GM03348 (cell line): ENCODE measurements at regions not wholly inside any gene's neighbourhood (a gene's known extent, or its start where the extent isn't known, plus 50 kb on each side); places are given as distances from the start of the nearest gene placed in this dataset.
"Not testable (repeated sequence)": the region's sequence is repeated elsewhere in the genome, so short reads cannot be mapped to it uniquely, and the experiment has no call there.

Experiments
- DNase-seq: peaks from one replicate; pipeline ENCODE4 v3.0.0; 2012; ENCODE audit warnings: low spot score

GRCh38 chr5:152701305-152701949, 296.3 kb upstream of the NMUR2 start:
- no peak for DNase-seq

GRCh38 chr5:152704286-152704685, 299.2 kb upstream of the NMUR2 start:
- DNase-seq: no peak

- DNase-seq: no peak
These were observed 306.8 kb upstream of the NMUR2 start for GRCh38 chr5:152711801-152712388.

GRCh38 chr5:152717393-152717792, 312.3 kb upstream of the NMUR2 start:
- DNase-seq: no peak

- no peak for DNase-seq
These were observed 318.4 kb upstream of the NMUR2 start for GRCh38 chr5:152723482-152723881.

GRCh38 chr5:152730176-152730575, 325.1 kb upstream of the NMUR2 start:
- DNase-seq: no peak

- DNase-seq: no peak
These were observed 331.8 kb upstream of the NMUR2 start for GRCh38 chr5:152736906-152737305.

GRCh38 chr5:152739916-152740315, 334.8 kb upstream of the NMUR2 start:
- no peak for DNase-seq

GRCh38 chr5:152741126-152741525, 336.0 kb upstream of the NMUR2 start:
- DNase-seq: not testable (repeated sequence)

- not testable (repeated sequence) for DNase-seq
These were observed 382.7 kb upstream of the NMUR2 start for GRCh38 chr5:152787709-152788217.

- no peak for DNase-seq
These were observed 396.8 kb upstream of the NMUR2 start for GRCh38 chr5:152801886-152802285.

GRCh38 chr5:152804179-152804578, 399.1 kb upstream of the NMUR2 start:
- no peak for DNase-seq

- DNase-seq: no peak
These were observed 406.9 kb upstream of the NMUR2 start for GRCh38 chr5:152811988-152812387.

- DNase-seq: no peak
These were observed 408.4 kb upstream of the NMUR2 start for GRCh38 chr5:152813526-152813925.

GRCh38 chr5:152819891-152820290, 414.8 kb upstream of the NMUR2 start:
- DNase-seq: no peak

- DNase-seq: no peak
These were observed 419.2 kb upstream of the NMUR2 start for GRCh38 chr5:152824316-152824715.

GRCh38 chr5:152838241-152838786, 433.2 kb upstream of the NMUR2 start:
- no peak for DNase-seq

GRCh38 chr5:152844713-152845112, 439.6 kb upstream of the NMUR2 start:
- DNase-seq: no peak

- DNase-seq: no peak
These were observed 448.3 kb upstream of the NMUR2 start for GRCh38 chr5:152853361-152853760.

- no peak for DNase-seq
These were observed 450.4 kb upstream of the NMUR2 start for GRCh38 chr5:152855441-152855840.

- DNase-seq: no peak
These were observed 456.2 kb upstream of the NMUR2 start for GRCh38 chr5:152861231-152861630.

- no peak for DNase-seq
These were observed 459.4 kb upstream of the NMUR2 start for GRCh38 chr5:152864447-152864846.

- no peak for DNase-seq
These were observed 459.9 kb upstream of the NMUR2 start for GRCh38 chr5:152864991-152865390.

GRCh38 chr5:152869971-152870370, 464.9 kb upstream of the NMUR2 start:
- DNase-seq: no peak
